ENCODE measurements at regions not wholly inside any gene's neighbourhood (a gene's known extent, or its start where the extent isn't known, plus 50 kb on each side); places are given as distances from the start of the nearest gene placed in this dataset.

DNA sequence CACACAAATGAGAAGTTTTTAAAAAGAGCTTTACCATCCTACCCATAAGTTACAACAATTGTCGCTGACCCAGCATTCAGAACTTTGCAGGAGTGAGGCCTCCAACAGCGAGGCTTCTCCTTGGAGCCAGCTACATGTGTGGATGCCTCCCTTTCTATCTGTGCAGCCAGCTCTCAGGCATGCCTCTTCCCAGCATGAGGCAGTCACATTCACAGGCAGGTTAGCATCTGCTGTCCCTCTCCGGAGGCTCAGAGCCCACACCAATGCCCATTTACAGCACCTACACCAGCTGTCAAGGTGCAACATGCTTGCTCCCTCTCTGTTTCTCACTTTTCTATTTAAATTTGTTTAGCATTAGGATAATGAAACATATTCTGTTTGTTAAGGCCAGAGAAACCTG lies 278.7 kb upstream of the PODXL start:
- TF ChIP-seq, protein P1, sequence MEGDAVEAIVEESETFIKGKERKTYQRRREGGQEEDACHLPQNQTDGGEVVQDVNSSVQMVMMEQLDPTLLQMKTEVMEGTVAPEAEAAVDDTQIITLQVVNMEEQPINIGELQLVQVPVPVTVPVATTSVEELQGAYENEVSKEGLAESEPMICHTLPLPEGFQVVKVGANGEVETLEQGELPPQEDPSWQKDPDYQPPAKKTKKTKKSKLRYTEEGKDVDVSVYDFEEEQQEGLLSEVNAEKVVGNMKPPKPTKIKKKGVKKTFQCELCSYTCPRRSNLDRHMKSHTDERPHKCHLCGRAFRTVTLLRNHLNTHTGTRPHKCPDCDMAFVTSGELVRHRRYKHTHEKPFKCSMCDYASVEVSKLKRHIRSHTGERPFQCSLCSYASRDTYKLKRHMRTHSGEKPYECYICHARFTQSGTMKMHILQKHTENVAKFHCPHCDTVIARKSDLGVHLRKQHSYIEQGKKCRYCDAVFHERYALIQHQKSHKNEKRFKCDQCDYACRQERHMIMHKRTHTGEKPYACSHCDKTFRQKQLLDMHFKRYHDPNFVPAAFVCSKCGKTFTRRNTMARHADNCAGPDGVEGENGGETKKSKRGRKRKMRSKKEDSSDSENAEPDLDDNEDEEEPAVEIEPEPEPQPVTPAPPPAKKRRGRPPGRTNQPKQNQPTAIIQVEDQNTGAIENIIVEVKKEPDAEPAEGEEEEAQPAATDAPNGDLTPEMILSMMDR (IDR thresholded peaks at IDR 0.05), result no peak
- TF ChIP-seq POLR2A (IDR thresholded peaks at IDR 0.05), result no peak
- no peak for TF ChIP-seq EP300 (IDR thresholded peaks at IDR 0.05)
